HG02623 (cell line): ENCODE measurements at regions not wholly inside any gene's neighbourhood (a gene's known extent, or its start where the extent isn't known, plus 50 kb on each side); places are given as distances from the start of the nearest gene placed in this dataset.

Experiments
- ATAC-seq: cut with Tn5 transposase; IDR thresholded peaks from one replicate; pipeline ENCODE4 v1.9.1; 2021; ENCODE audit warnings: moderate library complexity; ENCODE audit not compliant: unreplicated experiment

GRCh38 chr14:76974365-76974764, 54.1 kb downstream of the IRF2BPL start:
- ATAC-seq: no peak

- no peak for ATAC-seq
Observed at GRCh38 chr14:76971549-76971948, 57.0 kb downstream of the IRF2BPL start.

- no peak for ATAC-seq
Observed at GRCh38 chr14:76968621-76969063, 59.9 kb downstream of the IRF2BPL start.

GRCh38 chr14:76967788-76968187, 60.7 kb downstream of the IRF2BPL start:
- no peak for ATAC-seq

- ATAC-seq: no peak
Observed at GRCh38 chr14:76965232-76965631, 63.3 kb downstream of the IRF2BPL start.

DNA sequence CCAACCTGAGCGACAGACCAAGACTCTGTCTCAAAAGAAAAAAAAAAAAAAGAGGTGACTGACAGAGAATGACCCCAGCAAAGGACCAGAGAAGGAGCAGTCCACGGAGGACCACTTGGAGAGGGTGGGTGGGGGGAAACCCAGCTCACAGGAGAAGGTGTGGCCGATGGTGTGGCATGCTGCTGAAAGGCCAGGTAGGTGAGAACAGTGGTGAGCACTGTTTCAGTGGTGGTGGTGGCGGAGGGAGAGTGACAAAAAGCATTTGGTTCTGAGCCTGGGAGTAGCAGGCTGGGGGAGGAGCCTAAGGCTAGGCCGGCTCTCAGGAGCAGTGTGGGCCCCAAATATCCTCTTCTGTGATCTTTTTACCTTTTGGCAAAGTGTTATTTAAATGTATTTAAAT, 63.8 kb downstream of the IRF2BPL start:
- no peak for ATAC-seq

- no peak for ATAC-seq
Observed at GRCh38 chr14:76963372-76963771, 65.1 kb downstream of the IRF2BPL start.

DNA sequence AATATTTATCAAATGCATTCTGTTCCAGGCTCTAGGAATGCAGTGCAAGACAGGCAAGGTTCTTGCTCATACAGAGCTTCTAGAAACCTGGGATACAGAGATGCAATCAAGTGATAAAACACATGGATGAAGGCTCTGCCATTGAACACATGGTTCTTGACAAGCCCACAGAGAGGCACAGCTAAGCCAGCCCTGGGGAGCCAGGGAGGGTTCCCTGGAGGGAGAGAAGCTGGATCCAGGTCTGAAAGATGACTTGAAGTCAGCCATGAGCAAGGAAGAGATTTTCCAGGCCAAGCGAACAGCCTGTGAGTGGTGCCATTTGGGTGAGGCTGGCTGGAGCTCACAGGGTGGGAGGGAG, 66.2 kb downstream of the IRF2BPL start:
- ATAC-seq: no peak

- peak; percentile 81 for ATAC-seq
Observed at GRCh38 chr14:76961631-76962302, 66.7 kb downstream of the IRF2BPL start.

DNA sequence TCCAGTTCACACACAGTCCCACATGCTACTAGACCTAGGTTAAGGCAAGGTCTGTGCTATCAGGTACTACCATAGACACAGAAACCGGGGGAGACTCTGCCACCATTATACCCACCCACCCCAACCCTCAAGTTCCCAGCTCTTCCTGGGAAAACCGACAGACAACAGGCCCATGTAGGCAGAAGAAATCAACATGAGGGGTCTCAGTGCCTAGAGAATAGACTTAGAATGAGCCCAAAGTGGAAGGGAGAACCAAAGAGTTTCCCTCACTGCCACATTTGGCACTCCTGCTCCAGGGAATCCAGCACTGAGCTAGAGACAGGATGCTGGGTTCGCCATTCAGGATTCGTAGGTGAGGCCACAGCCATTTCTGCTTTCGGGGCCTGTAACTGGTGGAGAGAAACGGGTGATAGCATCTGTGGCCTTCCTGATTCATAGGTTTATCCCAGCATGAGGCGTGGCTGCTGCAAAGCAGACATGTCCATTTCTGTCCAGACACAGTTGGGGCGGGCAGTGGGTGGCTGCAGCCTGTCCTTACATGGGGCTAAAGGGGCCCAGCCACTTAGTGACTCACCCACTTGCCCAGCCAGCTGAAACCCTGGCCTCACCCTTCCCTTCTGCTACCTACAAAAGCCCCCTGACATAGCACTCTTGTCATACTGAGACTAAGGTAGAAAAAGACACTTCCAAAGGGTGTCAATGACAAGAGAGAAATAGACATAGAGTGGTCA, 69.4 kb downstream of the IRF2BPL start:
- peak; percentile 21 for ATAC-seq

DNA sequence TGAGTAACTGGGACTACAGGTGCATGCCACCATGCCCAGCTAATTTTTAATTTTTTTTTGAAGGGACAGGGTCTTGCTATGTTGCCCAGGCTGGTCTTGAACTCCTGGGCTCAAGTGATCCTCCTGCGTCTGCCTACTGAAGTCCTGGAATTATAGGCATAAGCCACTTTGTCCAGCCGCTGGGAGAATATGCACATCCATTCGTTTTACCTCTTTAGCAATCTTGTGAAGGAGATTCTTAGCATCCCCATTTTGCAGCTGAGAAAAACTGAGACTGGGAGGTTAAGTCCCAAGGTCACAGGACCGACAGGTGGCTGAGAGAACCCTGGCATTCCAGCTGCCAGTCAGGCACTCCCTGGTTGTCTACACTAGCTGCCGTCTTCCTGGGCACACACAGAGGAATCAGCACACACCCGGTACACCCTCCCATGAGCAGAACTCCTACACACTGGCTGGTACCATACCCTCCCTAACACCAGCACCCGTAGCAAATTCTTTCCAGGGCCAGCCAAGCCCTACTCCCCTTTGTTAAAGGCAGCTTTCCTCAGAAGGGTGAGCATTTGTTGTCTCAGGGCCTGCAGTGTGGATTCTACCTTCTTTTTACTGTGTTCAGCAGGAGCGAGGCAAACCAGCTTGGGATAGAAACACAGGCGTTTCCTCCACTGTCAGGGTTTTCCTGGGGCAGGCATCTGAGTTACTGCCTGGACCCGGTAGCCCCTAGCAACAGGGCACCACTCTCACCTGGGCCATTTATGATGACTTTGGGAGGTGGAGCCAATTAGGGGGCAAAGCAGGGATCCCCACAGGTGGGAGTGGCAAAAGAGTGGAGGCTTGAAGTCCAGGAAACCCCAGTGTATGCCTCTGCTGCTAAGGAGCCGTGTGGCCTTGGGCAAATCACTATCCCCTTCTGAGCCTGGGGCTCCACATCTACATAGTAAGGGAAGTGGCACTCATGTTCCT, 70.2 kb downstream of the IRF2BPL start:
- no peak for ATAC-seq

- ATAC-seq: no peak
Observed at GRCh38 chr14:76957224-76957891, 71.2 kb downstream of the IRF2BPL start.

DNA sequence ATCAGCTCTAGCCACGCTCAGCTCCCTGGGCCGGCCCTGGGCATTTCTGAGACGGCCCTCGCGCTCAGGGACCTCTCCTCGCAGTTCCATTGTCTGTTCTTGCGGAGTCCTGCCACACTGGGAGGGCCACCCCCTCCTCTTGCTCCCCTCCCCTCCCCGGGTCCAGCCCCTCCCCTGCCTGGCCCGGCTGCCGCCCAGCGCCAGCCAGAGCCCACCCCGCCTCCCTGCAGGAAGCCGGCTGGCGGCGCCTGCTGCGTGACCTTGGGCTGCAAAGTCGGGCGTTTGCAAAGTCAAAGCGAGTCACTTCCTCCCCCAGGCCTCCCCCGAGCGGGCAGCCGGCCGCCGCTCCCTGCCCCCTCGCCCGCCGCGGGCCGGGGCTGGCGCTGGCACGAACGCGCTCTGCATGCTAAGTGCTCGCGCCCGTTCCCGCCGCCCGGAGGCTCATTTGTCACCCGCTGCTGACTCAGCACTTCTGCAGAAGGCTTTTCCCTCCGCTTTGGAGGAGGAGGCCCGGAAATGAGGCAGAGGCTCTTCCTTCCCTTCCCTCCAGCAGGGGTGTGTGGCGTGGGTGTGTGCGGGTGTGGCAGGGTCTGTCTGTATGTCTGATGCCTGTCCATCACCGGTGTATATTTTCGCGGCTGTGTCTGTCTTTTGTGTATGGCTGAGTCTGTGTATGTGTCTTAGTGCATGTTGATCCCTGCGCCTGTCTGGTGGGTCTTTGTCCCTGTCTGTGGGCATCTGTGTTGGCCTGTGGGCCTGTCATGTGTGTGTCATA, 72.0 kb downstream of the IRF2BPL start:
- ATAC-seq: peak; percentile 39

GRCh38 chr14:76955575-76956315, 72.8 kb downstream of the IRF2BPL start:
- ATAC-seq: peak; percentile 40

DNA sequence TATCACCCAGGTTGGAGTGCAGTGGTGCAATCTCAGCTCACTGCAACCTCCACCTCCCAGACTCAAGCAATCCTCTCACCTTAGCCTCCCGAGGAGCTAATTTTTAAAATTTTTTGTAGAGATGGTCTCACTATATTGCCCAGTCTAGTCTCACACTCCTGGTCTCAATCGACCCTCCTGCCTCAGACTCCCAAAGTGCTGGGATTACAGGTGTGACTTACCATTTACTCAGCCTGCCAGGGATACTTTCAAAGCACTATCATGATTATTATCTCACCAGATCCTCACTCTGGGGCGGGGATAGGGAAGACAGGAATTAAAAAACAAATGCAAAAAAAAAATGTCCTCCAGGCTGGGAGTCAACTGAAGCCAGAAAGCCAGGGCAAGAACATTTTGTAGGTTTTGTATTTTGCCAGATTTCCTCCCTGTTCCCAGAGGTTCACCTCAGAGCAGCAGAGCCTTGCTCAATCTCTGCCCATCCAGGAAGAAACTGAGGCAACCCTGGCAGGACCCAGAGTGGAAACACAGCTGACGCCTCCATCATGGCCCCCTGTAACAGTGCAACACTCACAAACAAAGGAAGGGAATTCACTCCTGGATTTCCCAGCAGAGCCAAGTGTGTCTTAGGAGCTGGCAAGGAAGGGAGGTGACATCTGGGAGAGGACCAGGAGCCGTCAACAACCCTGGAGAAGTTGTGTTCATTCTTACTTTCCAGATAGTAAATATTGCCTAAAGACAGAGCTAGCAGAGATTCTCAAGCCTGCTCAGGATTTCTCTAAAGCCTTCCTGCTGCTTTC, 73.9 kb downstream of the IRF2BPL start:
- no peak for ATAC-seq

DNA sequence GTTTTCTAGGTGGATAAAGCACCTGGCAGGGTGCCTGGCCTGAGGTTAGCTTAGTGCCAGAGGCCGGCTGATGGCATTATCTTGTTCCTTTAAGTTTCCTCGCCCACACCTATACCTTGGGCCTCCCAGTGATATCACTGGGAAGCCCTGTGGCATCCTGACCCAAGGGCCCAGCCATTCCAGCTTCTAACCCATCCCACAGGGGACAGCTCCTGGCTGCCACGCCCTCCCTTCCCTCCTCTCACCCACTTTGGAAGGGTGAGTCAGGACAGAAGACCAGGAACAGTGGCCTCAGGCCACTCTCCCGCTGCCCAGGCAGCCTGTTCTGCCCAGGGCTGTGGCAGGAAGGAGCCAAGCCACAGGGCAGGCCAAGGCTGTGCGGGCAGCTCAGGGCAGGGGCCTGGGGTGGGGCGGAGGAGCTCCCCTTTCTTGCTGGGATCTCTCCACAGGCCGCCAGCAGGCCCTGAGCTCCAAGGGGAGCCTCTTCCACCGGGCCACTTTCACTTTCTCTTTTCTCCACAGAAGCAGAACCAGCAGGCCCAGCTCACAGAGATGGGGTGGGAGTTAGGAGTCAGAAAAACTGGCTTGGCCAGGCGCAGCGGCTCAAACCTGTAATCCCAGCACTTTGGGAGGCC, 75.1 kb downstream of the IRF2BPL start:
- no peak for ATAC-seq

GRCh38 chr14:76951166-76951565, 77.3 kb downstream of the IRF2BPL start:
- no peak for ATAC-seq
